ENCODE measurements at regions not wholly inside any gene's neighbourhood (a gene's known extent, or its start where the extent isn't known, plus 50 kb on each side); places are given as distances from the start of the nearest gene placed in this dataset.

GRCh38 chr1:104229860-104230259 lies 480.2 kb downstream of the AMY1C start:
- Mint-ChIP-seq H3K9me3 (ENCODE audit: unreplicated experiment) (no peaks in the 10 kb centered on the region), H3K27ac (ENCODE audit: unreplicated experiment) (no peak overlapping the region), H3K36me3 (ENCODE audit: low read depth, unreplicated experiment) (no peaks in the 10 kb centered on the region), H3K4me1 (ENCODE audit: unreplicated experiment) (no peaks in the 10 kb centered on the region), H3K27me3 (ENCODE audit: unreplicated experiment) (no peaks in the 10 kb centered on the region), H3K4me3 (ENCODE audit: unreplicated experiment) (no peak overlapping the region)
- TF ChIP-seq, protein P1, sequence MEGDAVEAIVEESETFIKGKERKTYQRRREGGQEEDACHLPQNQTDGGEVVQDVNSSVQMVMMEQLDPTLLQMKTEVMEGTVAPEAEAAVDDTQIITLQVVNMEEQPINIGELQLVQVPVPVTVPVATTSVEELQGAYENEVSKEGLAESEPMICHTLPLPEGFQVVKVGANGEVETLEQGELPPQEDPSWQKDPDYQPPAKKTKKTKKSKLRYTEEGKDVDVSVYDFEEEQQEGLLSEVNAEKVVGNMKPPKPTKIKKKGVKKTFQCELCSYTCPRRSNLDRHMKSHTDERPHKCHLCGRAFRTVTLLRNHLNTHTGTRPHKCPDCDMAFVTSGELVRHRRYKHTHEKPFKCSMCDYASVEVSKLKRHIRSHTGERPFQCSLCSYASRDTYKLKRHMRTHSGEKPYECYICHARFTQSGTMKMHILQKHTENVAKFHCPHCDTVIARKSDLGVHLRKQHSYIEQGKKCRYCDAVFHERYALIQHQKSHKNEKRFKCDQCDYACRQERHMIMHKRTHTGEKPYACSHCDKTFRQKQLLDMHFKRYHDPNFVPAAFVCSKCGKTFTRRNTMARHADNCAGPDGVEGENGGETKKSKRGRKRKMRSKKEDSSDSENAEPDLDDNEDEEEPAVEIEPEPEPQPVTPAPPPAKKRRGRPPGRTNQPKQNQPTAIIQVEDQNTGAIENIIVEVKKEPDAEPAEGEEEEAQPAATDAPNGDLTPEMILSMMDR (IDR thresholded peaks at IDR 0.05; ENCODE audit: unreplicated experiment): no peak
- DNase-seq (ENCODE audit: low spot score): no peak

GRCh38 chr1:104231676-104232075 lies 482.0 kb downstream of the AMY1C start:
- no peak overlapping the region for H3K4me3 Mint-ChIP-seq (ENCODE audit: unreplicated experiment)
- DNase-seq (ENCODE audit: low spot score): no peak
- TF ChIP-seq, protein P1 (IDR thresholded peaks at IDR 0.05; ENCODE audit: unreplicated experiment): no peak
- no peaks in the 10 kb centered on the region for H3K9me3 Mint-ChIP-seq (ENCODE audit: unreplicated experiment)
- no peak overlapping the region for H3K27ac Mint-ChIP-seq (ENCODE audit: unreplicated experiment)
- no peaks in the 10 kb centered on the region for H3K36me3 Mint-ChIP-seq (ENCODE audit: low read depth, unreplicated experiment)
- no peaks in the 10 kb centered on the region for H3K4me1 Mint-ChIP-seq (ENCODE audit: unreplicated experiment)
- H3K27me3 Mint-ChIP-seq (ENCODE audit: unreplicated experiment): no peaks in the 10 kb centered on the region

DNA sequence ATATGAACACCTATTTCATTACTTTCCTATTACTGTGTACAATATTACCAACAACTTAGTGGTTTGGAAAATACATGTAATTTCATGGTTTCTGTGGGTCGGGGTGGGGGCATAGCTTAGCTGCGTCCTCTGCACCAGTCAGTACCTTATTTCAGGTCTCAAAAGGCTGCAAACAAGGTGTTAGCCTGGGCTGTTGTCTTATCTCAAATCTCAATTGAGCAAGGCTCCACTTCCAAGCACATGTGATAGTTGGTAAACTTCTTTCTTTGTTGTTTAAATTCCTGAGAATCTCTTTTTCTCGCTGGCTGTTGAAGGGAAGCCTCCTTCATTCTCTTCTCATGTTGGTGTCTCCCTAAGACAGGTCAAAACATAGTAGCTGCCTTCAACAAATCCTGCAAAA lies 485.4 kb downstream of the AMY1C start:
- DNase-seq (ENCODE audit: low spot score): no peak
- Mint-ChIP-seq H3K36me3 (ENCODE audit: low read depth, unreplicated experiment) (no peaks in the 10 kb centered on the region), H3K9me3 (ENCODE audit: unreplicated experiment) (no peaks in the 10 kb centered on the region), H3K4me3 (ENCODE audit: unreplicated experiment) (no peak overlapping the region), H3K4me1 (ENCODE audit: unreplicated experiment) (no peaks in the 10 kb centered on the region), H3K27me3 (ENCODE audit: unreplicated experiment) (no peaks in the 10 kb centered on the region), H3K27ac (ENCODE audit: unreplicated experiment) (no peak overlapping the region)
- TF ChIP-seq, protein P1 (IDR thresholded peaks at IDR 0.05; ENCODE audit: unreplicated experiment): no peak

- no peaks in the 10 kb centered on the region for H3K36me3 Mint-ChIP-seq (ENCODE audit: low read depth, unreplicated experiment)
- no peak for DNase-seq (ENCODE audit: low spot score)
- no peak overlapping the region for H3K4me3 Mint-ChIP-seq (ENCODE audit: unreplicated experiment)
- no peaks in the 10 kb centered on the region for H3K9me3 Mint-ChIP-seq (ENCODE audit: unreplicated experiment)
- no peaks in the 10 kb centered on the region for H3K27me3 Mint-ChIP-seq (ENCODE audit: unreplicated experiment)
- no peaks in the 10 kb centered on the region for H3K4me1 Mint-ChIP-seq (ENCODE audit: unreplicated experiment)
- no peak overlapping the region for H3K27ac Mint-ChIP-seq (ENCODE audit: unreplicated experiment)
- TF ChIP-seq, protein P1 (IDR thresholded peaks at IDR 0.05; ENCODE audit: unreplicated experiment): no peak
Observed at GRCh38 chr1:104238991-104239390, 489.3 kb downstream of the AMY1C start.

GRCh38 chr1:104248385-104248784 lies 498.7 kb downstream of the AMY1C start:
- Mint-ChIP-seq H3K4me1 (ENCODE audit: unreplicated experiment) (no peaks in the 10 kb centered on the region), H3K9me3 (ENCODE audit: unreplicated experiment) (no peaks in the 10 kb centered on the region), H3K27me3 (ENCODE audit: unreplicated experiment) (no peaks in the 10 kb centered on the region), H3K27ac (ENCODE audit: unreplicated experiment) (no peak overlapping the region), H3K36me3 (ENCODE audit: low read depth, unreplicated experiment) (no peaks in the 10 kb centered on the region), H3K4me3 (ENCODE audit: unreplicated experiment) (no peak overlapping the region)
- no peak for DNase-seq (ENCODE audit: low spot score)
- TF ChIP-seq, protein P1 (IDR thresholded peaks at IDR 0.05; ENCODE audit: unreplicated experiment): no peak
